ENCODE measurements at regions not wholly inside any gene's neighbourhood (a gene's known extent, or its start where the extent isn't known, plus 50 kb on each side); places are given as distances from the start of the nearest gene placed in this dataset.

DNA sequence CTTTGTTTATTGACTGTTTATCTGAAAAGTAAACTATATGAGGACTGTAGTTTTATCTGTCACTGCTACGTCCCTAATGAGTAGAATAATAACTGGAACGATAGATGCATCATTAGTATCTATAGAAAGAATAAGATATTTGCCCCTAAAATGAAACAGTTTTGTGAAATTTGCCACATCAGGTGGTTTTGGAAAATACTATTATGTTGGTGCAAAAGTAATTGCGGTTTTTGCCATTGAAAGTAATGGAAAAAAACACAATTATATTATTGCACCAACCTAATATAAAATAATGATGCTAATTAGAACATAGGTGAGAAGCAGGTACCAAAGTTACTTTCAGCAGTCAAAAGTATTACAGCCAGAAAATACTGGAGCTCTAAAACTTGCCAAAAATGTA lies 158.3 kb downstream of the PABPC4L start:
- TF ChIP-seq, protein P1, sequence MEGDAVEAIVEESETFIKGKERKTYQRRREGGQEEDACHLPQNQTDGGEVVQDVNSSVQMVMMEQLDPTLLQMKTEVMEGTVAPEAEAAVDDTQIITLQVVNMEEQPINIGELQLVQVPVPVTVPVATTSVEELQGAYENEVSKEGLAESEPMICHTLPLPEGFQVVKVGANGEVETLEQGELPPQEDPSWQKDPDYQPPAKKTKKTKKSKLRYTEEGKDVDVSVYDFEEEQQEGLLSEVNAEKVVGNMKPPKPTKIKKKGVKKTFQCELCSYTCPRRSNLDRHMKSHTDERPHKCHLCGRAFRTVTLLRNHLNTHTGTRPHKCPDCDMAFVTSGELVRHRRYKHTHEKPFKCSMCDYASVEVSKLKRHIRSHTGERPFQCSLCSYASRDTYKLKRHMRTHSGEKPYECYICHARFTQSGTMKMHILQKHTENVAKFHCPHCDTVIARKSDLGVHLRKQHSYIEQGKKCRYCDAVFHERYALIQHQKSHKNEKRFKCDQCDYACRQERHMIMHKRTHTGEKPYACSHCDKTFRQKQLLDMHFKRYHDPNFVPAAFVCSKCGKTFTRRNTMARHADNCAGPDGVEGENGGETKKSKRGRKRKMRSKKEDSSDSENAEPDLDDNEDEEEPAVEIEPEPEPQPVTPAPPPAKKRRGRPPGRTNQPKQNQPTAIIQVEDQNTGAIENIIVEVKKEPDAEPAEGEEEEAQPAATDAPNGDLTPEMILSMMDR (IDR thresholded peaks at IDR 0.05; ENCODE audit: insufficient read depth, low read depth, low read length): no peak
- TF ChIP-seq EZH2 (IDR thresholded peaks at IDR 0.05; ENCODE audit: insufficient read depth, low read length): no peak
